Suprapubic skin (tissue), 4 donors: ENCODE measurements at regions not wholly inside any gene's neighbourhood (a gene's known extent, or its start where the extent isn't known, plus 50 kb on each side); places are given as distances from the start of the nearest gene placed in this dataset.

Experiments used
- DNase-seq, 2 donors: peaks; one replicate each; pipeline ENCODE4 v3.0.0-alpha.2; 2019; ENCODE audit warnings: low spot score in 2 of 2
- H3K27ac ChIP-seq: fragments of 200-600 bp; sonication (generic); one replicate; pipeline ENCODE4 v1.5.1; 2019
- H3K27me3 ChIP-seq: fragments of 200-600 bp; sonication (generic); one replicate; pipeline ENCODE4 v1.5.1; 2019
- H3K36me3 ChIP-seq: fragments of 200-600 bp; sonication (generic); one replicate; pipeline ENCODE4 v1.5.1; 2019
- H3K4me1 ChIP-seq: fragments of 200-600 bp; sonication (generic); one replicate; pipeline ENCODE4 v1.5.1; 2019
- H3K4me3 ChIP-seq: fragments of 200-600 bp; sonication (generic); one replicate; pipeline ENCODE4 v1.5.1; 2019; ENCODE audit warnings: mild to moderate bottlenecking
- H3K9me3 ChIP-seq: fragments of 200-600 bp; sonication (generic); one replicate; pipeline ENCODE4 v1.5.1; 2019
- CTCF ChIP-seq, 2 donors: fragments of 200-600 bp in 1 of 2; fragments of 450-650 bp in 1 of 2; sonication (generic) in 1 of 2; IDR thresholded peaks; one replicate each; pipeline ENCODE4 v1.5.1; 2016 to 2019; ENCODE audit warnings: antibody characterized with exemption in 2 of 2, mild to moderate bottlenecking in 1 of 2, moderate library complexity in 1 of 2
- EP300 ChIP-seq: sonication (generic); formaldehyde crosslinking; IDR thresholded peaks from one replicate; pipeline ENCODE4 v1.6.1; 2017; ENCODE audit warnings: antibody characterized with exemption
- POLR2A ChIP-seq, 2 donors: fragments of 450-650 bp; IDR thresholded peaks; one replicate each; pipeline ENCODE4 v1.6.1; 2017; ENCODE audit warnings: antibody characterized with exemption in 2 of 2, mild to moderate bottlenecking in 2 of 2, moderate library complexity in 2 of 2
- POLR2AphosphoS5 ChIP-seq, 3 donors: sonication (generic); formaldehyde crosslinking; IDR thresholded peaks; one replicate each; pipeline ENCODE4 v1.6.1; 2017; ENCODE audit warnings: antibody characterized with exemption in 3 of 3
- WGBS: methylation state at CpG from one replicate; pipeline ENCODE4 v1.1.5; 2018; 5-methylcytosine and 5-hydroxymethylcytosine counted together

GRCh38 chr3:64928683-64929082 lies 240.9 kb upstream of the ADAMTS9 start:
- H3K36me3 ChIP-seq, result no peaks in the 10 kb centered on the region
- H3K27ac ChIP-seq, result no peak overlapping the region
- DNase-seq, result no peak
- no peaks in the 10 kb centered on the region for H3K4me1 ChIP-seq
- WGBS, result 71% methylated on average over 3 of the region's 3 CpGs
- no peaks in the 10 kb centered on the region for H3K27me3 ChIP-seq
- no peak overlapping the region for H3K4me3 ChIP-seq
- TF ChIP-seq CTCF (IDR thresholded peaks at IDR 0.05) (no peak), EP300 (no peak), POLR2A (IDR thresholded peaks at IDR 0.05) (no peak), POLR2AphosphoS5 (IDR thresholded peaks at IDR 0.05) (no peak)
- no peaks in the 10 kb centered on the region for H3K9me3 ChIP-seq

DNA sequence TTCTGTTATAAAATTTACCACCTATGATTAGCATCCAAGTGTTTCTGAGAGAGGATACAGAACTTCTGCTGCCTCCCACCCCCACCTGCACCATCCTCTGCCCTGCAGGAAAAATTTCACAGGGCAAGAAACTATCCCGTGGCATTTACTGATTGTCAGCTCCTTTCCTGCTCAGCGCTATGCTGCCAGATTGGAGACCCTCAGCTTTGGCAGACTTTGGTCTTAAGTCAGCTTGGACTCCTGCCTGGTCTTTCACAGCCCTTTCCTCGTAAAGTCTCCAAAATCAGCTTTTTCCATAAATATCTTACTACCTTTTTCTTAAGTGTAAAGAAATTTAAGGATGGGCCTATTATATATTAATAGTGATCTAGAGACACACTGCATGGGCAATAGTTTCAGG lies 239.9 kb upstream of the ADAMTS9 start:
- no peaks in the 10 kb centered on the region for H3K4me1 ChIP-seq
- H3K9me3 ChIP-seq, result no peaks in the 10 kb centered on the region
- H3K4me3 ChIP-seq, result no peak overlapping the region
- DNase-seq, result no peak
- TF ChIP-seq CTCF (IDR thresholded peaks at IDR 0.05), result no peak
- TF ChIP-seq POLR2AphosphoS5 (IDR thresholded peaks at IDR 0.05), result no peak
- no peak for TF ChIP-seq POLR2A (IDR thresholded peaks at IDR 0.05)
- TF ChIP-seq EP300, result no peak
- H3K27me3 ChIP-seq, result no peaks in the 10 kb centered on the region
- WGBS, result 87% methylated on average over 3 of the region's 3 CpGs
- H3K27ac ChIP-seq, result no peak overlapping the region
- H3K36me3 ChIP-seq, result no peaks in the 10 kb centered on the region

- 56% methylated on average over 2 of the region's 2 CpGs for WGBS
- H3K4me3 ChIP-seq, result no peak overlapping the region
- H3K4me1 ChIP-seq, result no peaks in the 10 kb centered on the region
- H3K36me3 ChIP-seq, result no peaks in the 10 kb centered on the region
- TF ChIP-seq CTCF (IDR thresholded peaks at IDR 0.05) (no peak), POLR2AphosphoS5 (IDR thresholded peaks at IDR 0.05) (no peak), EP300 (no peak), POLR2A (IDR thresholded peaks at IDR 0.05) (no peak)
- DNase-seq, result no peak
- H3K9me3 ChIP-seq, result no peaks in the 10 kb centered on the region
- no peaks in the 10 kb centered on the region for H3K27me3 ChIP-seq
- H3K27ac ChIP-seq, result no peak overlapping the region
Observed at GRCh38 chr3:64925575-64925974, 237.8 kb upstream of the ADAMTS9 start.

DNA sequence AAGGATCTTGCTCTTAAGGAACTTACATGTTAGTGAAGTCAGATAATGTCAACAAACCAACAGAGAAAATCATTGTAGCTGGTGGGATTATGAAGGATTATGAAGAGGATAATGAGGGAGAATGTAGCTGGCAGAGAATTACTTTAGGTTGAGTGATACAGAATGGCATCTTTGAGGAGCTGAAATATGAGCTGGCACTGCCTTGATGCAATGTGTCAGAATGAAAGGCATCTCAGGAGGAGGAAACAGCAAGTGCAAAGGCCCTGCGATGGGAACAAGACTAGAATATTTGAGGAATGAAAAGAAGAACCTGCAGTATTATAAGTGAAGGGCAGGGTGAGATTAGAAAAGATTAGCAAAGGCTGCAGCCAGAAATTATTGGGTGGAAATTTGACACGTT lies 237.2 kb upstream of the ADAMTS9 start:
- Histone ChIP-seq H3K27ac (no peak overlapping the region), H3K27me3 (no peaks in the 10 kb centered on the region), H3K9me3 (no peaks in the 10 kb centered on the region), H3K4me1 (no peaks in the 10 kb centered on the region), H3K36me3 (no peaks in the 10 kb centered on the region), H3K4me3 (no peak overlapping the region)
- no peak for DNase-seq
- TF ChIP-seq POLR2AphosphoS5 (IDR thresholded peaks at IDR 0.05), result no peak
- no peak for TF ChIP-seq EP300
- no peak for TF ChIP-seq POLR2A (IDR thresholded peaks at IDR 0.05)
- TF ChIP-seq CTCF (IDR thresholded peaks at IDR 0.05), result no peak
- 69% methylated on average over 2 of the region's 2 CpGs for WGBS

GRCh38 chr3:64922213-64922612 lies 234.4 kb upstream of the ADAMTS9 start:
- Histone ChIP-seq H3K36me3 (no peaks in the 10 kb centered on the region), H3K27ac (no peak overlapping the region)
- no peak for DNase-seq

More at GRCh38 chr3:64922213-64922612, 234.4 kb upstream of the ADAMTS9 start:
- TF ChIP-seq POLR2A (IDR thresholded peaks at IDR 0.05), result no peak
- TF ChIP-seq CTCF (IDR thresholded peaks at IDR 0.05), result no peak
- TF ChIP-seq POLR2AphosphoS5 (IDR thresholded peaks at IDR 0.05), result no peak
- no peak for TF ChIP-seq EP300
- Histone ChIP-seq H3K4me3 (no peak overlapping the region), H3K4me1 (no peaks in the 10 kb centered on the region), H3K27me3 (no peaks in the 10 kb centered on the region), H3K9me3 (no peaks in the 10 kb centered on the region)
- WGBS, result 83% methylated on average over 2 of the region's 2 CpGs
